Sigmoid colon (tissue), 6 donors: ENCODE measurements at regions not wholly inside any gene's neighbourhood (a gene's known extent, or its start where the extent isn't known, plus 50 kb on each side); places are given as distances from the start of the nearest gene placed in this dataset.
A peak's percentile ranks its signal among the peaks of the same experiment; 100 is the strongest.

ENCODE experiments used
- DNase-seq: peaks from one replicate; pipeline ENCODE4 v3.0.0-alpha.2; 2019
- H3K27ac ChIP-seq, 4 donors: fragments of 200-600 bp; sonication (generic); one replicate each; pipeline ENCODE4 v1.5.1; 2016 to 2019; ENCODE audit warnings: mild to moderate bottlenecking in 1 of 4
- H3K27me3 ChIP-seq, 3 donors: fragments of 200-600 bp; sonication (generic); one replicate each; pipeline ENCODE4 v1.5.1; 2019; ENCODE audit warnings: mild to moderate bottlenecking in 1 of 3
- H3K36me3 ChIP-seq, 4 donors: fragments of 200-600 bp; sonication (generic); one replicate each; pipeline ENCODE4 v1.5.1; 2016 to 2019
- H3K4me1 ChIP-seq, 4 donors: fragments of 200-600 bp; sonication (generic); one replicate each; pipeline ENCODE4 v1.5.1; 2017 to 2019
- H3K4me3 ChIP-seq, 4 donors: fragments of 200-600 bp; sonication (generic); one replicate each; pipeline ENCODE4 v1.5.1; 2017 to 2019; ENCODE audit warnings: mild to moderate bottlenecking in 2 of 4, moderate library complexity in 1 of 4
- H3K9me3 ChIP-seq, 4 donors: fragments of 200-600 bp in 3 of 4; sonication (generic) in 3 of 4; one replicate each; pipeline versions ENCODE4 v1.5.1 to v1.6.1; 2013 to 2019
- EP300 ChIP-seq, 4 donors: sonication (generic); formaldehyde crosslinking; IDR thresholded peaks; one replicate each; pipeline ENCODE4 v1.6.1; 2017; ENCODE audit warnings: antibody characterized with exemption in 4 of 4
- POLR2A ChIP-seq, 2 donors: fragments of 450-650 bp; IDR thresholded peaks; one replicate each; pipeline ENCODE4 v1.6.1; 2016; ENCODE audit warnings: antibody characterized with exemption in 2 of 2, mild to moderate bottlenecking in 2 of 2, moderate library complexity in 2 of 2
- POLR2AphosphoS5 ChIP-seq, 4 donors: sonication (generic); formaldehyde crosslinking; IDR thresholded peaks; one replicate each; pipeline ENCODE4 v1.6.1; 2017; ENCODE audit warnings: antibody characterized with exemption in 4 of 4
- WGBS, 2 donors: extraction: QIAGEN DNeasy Blood & Tissue Kit; methylation state at CpG; one replicate each; pipeline ENCODE4 v1.1.7; 2013; 5-methylcytosine and 5-hydroxymethylcytosine counted together
- intact Hi-C: fragments of 100-400 bp; cut with DNase I; formaldehyde crosslinking; loops from one replicate; pipeline ENCODE4 v1.15.1; 2023
- TF ChIP-seq, protein P1 (sequence below), 4 experiments: fragments of 450-650 bp in 3 of 4; fragments of 200-600 bp in 1 of 4; IDR thresholded peaks; one replicate each; pipeline ENCODE4 v1.5.1; 2016 to 2019; ENCODE audit warnings: antibody characterized with exemption in 4 of 4, mild to moderate bottlenecking in 3 of 4, moderate library complexity in 2 of 4
- donor health status: healthy with polysubstance abuse.
- donor health status: healthy.

DNA sequence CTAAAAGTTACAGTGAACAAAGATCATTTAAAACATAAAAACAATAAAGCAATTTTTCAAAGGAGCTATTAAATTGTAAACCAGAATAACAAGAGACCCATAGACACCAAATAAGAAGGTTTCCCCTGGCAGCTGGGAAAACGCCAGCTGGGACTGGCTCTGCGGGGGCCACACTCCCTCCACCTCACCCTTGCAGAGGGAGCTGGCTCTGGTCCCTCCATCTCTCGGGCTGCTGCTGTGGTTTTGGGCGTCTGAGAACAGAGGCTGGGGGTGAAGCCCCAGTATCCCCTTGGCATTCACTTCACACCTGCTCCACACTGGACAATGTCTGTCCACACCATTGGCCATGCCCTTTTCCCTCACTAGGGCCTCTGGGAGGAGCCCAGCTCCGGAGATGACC is 62.1 kb upstream of the OTOS start:
- H3K27ac ChIP-seq = no peak overlapping the region
- peaks cover 0 to 40% (median 14%) of the 10 kb centered on the region in 3 donors for H3K27me3 ChIP-seq
- 59 to 77% methylated on average over 5 of the region's 5 CpGs for WGBS, 2 donors
- H3K9me3 ChIP-seq = no peaks in the 10 kb centered on the region
- no peaks in the 10 kb centered on the region for H3K4me1 ChIP-seq
- TF ChIP-seq, protein P1, sequence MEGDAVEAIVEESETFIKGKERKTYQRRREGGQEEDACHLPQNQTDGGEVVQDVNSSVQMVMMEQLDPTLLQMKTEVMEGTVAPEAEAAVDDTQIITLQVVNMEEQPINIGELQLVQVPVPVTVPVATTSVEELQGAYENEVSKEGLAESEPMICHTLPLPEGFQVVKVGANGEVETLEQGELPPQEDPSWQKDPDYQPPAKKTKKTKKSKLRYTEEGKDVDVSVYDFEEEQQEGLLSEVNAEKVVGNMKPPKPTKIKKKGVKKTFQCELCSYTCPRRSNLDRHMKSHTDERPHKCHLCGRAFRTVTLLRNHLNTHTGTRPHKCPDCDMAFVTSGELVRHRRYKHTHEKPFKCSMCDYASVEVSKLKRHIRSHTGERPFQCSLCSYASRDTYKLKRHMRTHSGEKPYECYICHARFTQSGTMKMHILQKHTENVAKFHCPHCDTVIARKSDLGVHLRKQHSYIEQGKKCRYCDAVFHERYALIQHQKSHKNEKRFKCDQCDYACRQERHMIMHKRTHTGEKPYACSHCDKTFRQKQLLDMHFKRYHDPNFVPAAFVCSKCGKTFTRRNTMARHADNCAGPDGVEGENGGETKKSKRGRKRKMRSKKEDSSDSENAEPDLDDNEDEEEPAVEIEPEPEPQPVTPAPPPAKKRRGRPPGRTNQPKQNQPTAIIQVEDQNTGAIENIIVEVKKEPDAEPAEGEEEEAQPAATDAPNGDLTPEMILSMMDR (IDR thresholded peaks at IDR 0.05) = no peak
- TF ChIP-seq POLR2AphosphoS5 (IDR thresholded peaks at IDR 0.05) (no peak), POLR2A (IDR thresholded peaks at IDR 0.05) (no peak), EP300 (IDR thresholded peaks at IDR 0.05) (no peak)
- H3K36me3 ChIP-seq = no peaks in the 10 kb centered on the region
- peak; percentile 18 for DNase-seq
- intact Hi-C loops = no loop called here
- H3K4me3 ChIP-seq = no peak overlapping the region

DNA sequence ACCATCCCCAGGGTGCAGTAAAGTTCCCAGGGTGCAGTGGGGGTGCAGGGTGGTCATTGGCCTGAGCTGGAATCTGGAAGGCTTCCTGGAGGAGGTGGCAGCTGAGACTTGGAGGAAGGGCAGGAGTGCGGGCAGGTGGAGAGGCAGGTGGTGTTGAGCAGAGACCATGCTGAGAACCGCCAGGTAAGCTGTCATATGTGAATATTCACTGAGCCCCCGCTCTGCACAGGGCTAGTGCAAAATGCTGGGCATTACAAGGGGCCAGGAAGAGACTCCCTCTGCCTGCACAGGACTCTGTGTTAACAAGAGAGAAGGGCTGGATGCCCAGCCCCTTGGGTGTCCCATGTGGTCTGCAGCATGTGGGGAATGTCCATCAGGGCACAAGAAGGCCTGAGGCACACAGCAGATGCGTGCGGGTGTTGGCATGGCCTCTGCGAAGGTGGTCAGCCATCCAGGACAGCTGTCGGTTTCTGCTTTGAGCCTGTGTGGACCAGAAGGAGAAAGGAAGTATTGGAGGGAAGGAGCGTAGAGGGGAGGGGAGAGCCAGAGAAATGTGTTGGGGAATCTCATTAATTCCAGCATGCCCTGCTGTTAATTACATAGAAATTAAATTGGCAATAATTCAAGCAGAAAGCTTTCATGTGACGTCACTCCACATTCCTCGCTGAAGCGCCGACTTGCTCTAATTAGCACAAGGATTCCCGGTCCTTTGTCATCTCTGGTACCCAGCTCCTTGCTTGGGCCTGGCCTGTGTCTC is 62.8 kb upstream of the OTOS start:
- H3K36me3 ChIP-seq = no peaks in the 10 kb centered on the region
- TF ChIP-seq, protein P1 (IDR thresholded peaks at IDR 0.05) = no peak
- peak; percentile 52 for DNase-seq
- intact Hi-C loops = no loop called here
- peaks cover 0 to 40% (median 14%) of the 10 kb centered on the region in 3 donors for H3K27me3 ChIP-seq
- no peak overlapping the region for H3K27ac ChIP-seq
- H3K4me1 ChIP-seq = no peaks in the 10 kb centered on the region
- 76 to 83% methylated on average over 13 of the region's 13 CpGs for WGBS, 2 donors
- H3K4me3 ChIP-seq = no peak overlapping the region
- H3K9me3 ChIP-seq = no peaks in the 10 kb centered on the region

DNA sequence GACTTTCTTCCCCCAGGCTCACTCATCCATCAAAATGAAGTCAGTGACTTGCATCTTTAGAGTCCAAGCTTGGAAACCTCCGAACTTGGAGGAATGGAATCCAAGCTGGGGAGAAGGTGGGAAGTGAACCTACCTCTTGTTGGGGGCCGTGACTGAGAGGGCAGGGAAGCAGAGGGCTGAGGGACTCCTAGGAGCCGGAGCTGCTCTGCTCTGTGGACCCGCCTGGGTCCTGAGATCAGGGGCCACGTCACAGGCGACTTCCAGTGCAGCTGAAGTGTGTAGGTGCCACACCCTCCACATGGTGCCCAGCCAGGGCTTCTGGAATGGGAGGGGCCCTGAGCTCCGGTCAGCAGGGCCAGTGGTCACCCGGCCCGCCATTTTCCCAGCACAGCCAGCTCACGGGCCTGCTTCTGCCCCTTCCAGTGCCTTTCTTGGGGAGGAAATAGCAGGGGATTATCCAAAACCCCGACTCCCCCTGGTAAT is 63.4 kb upstream of the OTOS start:
- Histone ChIP-seq H3K36me3 (no peaks in the 10 kb centered on the region), H3K4me3 (no peak overlapping the region), H3K4me1 (no peaks in the 10 kb centered on the region), H3K9me3 (no peaks in the 10 kb centered on the region), H3K27ac (no peak overlapping the region), H3K27me3 (peaks cover 0 to 40% (median 14%) of the 10 kb centered on the region in 3 donors)
- intact Hi-C loops = no loop called here
- TF ChIP-seq POLR2A (IDR thresholded peaks at IDR 0.05) = no peak
- no peak for TF ChIP-seq POLR2AphosphoS5 (IDR thresholded peaks at IDR 0.05)
- TF ChIP-seq, protein P1 (IDR thresholded peaks at IDR 0.05) = no peak
- no peak for TF ChIP-seq EP300 (IDR thresholded peaks at IDR 0.05)
- WGBS, 2 donors = 52 to 82% methylated on average over 11 of the region's 11 CpGs
- peak; percentile 28 for DNase-seq

DNA sequence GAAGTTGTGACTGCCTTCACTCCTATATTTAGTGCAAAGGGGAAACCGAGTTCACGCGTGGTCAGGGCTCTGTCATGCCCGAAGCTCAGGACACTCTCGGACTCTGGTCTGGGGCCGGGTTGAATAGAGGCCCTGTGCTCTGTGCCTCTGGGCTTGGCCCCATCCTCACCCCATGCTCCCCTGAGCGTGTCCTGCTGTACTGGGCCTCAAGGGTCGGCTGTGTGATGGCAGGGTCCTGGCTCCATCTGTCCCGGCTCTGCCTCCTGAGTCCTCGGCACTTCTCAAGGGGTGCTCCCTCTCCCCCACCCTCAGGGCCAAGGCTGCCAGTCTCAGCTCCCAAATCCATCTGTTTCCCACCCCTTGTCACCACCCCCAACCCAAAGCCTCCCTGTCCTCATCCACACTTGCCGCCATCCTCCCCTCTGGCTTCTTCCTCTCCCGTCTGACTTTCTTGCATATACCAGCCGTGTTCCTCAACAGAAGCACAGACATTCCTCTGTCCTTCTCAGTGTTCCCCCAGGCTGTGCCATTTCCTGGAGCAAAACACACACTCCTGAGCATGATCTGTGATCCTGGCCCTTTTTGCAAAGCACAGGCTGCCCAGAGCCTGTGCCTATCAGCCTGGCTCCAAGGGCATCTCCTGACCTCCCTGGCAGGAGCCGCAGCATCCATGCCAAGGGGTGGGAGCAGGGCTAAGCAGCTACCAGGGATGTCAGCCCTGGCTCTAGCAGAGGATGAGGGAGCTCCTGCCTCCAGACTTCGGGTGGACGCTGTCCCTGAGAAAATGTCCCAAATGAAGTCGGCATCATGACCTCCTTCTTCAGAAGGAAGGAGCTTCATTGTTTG is 64.2 kb upstream of the OTOS start:
- TF ChIP-seq EP300 (IDR thresholded peaks at IDR 0.05) = no peak
- TF ChIP-seq POLR2A (IDR thresholded peaks at IDR 0.05) = no peak
- TF ChIP-seq, protein P1 (IDR thresholded peaks at IDR 0.05) = no peak
- TF ChIP-seq POLR2AphosphoS5 (IDR thresholded peaks at IDR 0.05) = no peak
- intact Hi-C loops = no loop called here
- H3K27ac ChIP-seq = no peak overlapping the region
- H3K36me3 ChIP-seq = no peaks in the 10 kb centered on the region
- DNase-seq = peak; percentile 42
- H3K27me3 ChIP-seq = peaks cover 0 to 40% (median 14%) of the 10 kb centered on the region in 3 donors
- no peaks in the 10 kb centered on the region for H3K4me1 ChIP-seq
- no peaks in the 10 kb centered on the region for H3K9me3 ChIP-seq
- 76 to 81% methylated on average over 17 of the region's 17 CpGs for WGBS, 2 donors
- no peak overlapping the region for H3K4me3 ChIP-seq
